H1 (cell line): ENCODE measurements at regions not wholly inside any gene's neighbourhood (a gene's known extent, or its start where the extent isn't known, plus 50 kb on each side); places are given as distances from the start of the nearest gene placed in this dataset.

ENCODE experiments used
- BCL11A ChIP-seq, 2 experiments: IDR thresholded peaks; one replicate each; pipeline ENCODE4 v1.6.1; 2011; ENCODE audit warnings: low read depth in 2 of 2, low read length in 2 of 2, mild to moderate bottlenecking in 2 of 2
- CEBPB ChIP-seq: IDR thresholded peaks from 2 replicates; pipeline ENCODE4 v1.6.1; 2012; ENCODE audit warnings: low read depth, low read length
- KDM4A ChIP-seq: IDR thresholded peaks from one replicate; pipeline ENCODE4 v1.7.1; 2012; ENCODE audit warnings: low read depth, mild to moderate bottlenecking, moderate library complexity, low read length, inconsistent platforms; ENCODE audit not compliant: severe bottlenecking
- SP4 ChIP-seq: IDR thresholded peaks from 2 replicates; pipeline ENCODE4 v1.6.1; 2012; ENCODE audit warnings: low read length, inconsistent platforms
- TEAD4 ChIP-seq: IDR thresholded peaks from 2 replicates; pipeline ENCODE4 v1.6.1; 2012; ENCODE audit warnings: low read depth, low read length, inconsistent platforms, mixed read lengths
- TF ChIP-seq, protein P1 (sequence below), 3 experiments: IDR thresholded peaks; 1 replicate in 2 of 3; 2 replicates in 1 of 3; pipeline versions ENCODE4 v1.5.1 to v1.6.1; 2011; ENCODE audit warnings: low read length in 3 of 3, mild to moderate bottlenecking in 3 of 3, inconsistent platforms in 2 of 3, low read depth in 1 of 3, moderate library complexity in 1 of 3; ENCODE audit not compliant: insufficient read depth in 1 of 3; ENCODE audit errors: control extremely low read depth in 1 of 3
- TF ChIP-seq, protein P2 (sequence below): IDR thresholded peaks from 2 replicates; pipeline ENCODE4 v1.6.1; 2011; ENCODE audit warnings: low read length, improper control_type of control experiment

DNA sequence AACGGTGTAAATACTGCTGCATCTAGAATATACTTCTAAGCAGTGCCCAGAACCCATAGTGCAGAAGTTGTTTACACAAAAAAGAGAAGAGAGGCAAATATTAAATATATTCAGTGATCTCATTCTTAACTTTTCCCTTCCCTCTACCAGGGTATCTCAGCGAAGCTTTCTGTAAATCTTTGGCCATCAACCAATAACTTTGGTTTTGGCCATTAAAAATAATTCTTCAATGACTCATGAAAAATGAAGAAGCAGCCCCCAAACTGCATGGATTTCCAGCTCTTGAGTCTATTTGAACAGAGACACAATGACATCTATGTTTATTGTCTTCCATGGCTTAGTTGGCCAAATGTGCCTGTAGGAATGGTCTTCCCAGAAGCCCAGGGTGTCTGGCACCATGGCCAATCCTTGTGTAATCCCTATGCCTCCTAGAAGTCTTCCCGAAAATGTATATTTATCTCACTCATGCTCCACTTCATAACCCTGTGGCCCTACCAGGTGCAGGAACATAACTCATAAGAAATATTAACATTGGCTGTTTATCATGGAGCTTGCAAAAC is 646.6 kb downstream of the TOX3 start (continued):
- TF ChIP-seq, protein P1, sequence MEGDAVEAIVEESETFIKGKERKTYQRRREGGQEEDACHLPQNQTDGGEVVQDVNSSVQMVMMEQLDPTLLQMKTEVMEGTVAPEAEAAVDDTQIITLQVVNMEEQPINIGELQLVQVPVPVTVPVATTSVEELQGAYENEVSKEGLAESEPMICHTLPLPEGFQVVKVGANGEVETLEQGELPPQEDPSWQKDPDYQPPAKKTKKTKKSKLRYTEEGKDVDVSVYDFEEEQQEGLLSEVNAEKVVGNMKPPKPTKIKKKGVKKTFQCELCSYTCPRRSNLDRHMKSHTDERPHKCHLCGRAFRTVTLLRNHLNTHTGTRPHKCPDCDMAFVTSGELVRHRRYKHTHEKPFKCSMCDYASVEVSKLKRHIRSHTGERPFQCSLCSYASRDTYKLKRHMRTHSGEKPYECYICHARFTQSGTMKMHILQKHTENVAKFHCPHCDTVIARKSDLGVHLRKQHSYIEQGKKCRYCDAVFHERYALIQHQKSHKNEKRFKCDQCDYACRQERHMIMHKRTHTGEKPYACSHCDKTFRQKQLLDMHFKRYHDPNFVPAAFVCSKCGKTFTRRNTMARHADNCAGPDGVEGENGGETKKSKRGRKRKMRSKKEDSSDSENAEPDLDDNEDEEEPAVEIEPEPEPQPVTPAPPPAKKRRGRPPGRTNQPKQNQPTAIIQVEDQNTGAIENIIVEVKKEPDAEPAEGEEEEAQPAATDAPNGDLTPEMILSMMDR (IDR thresholded peaks at IDR 0.05; ENCODE audit: control extremely low read depth in 1 of 3, insufficient read depth in 1 of 3, low read depth in 1 of 3, low read length in 3 of 3): no peak
- TF ChIP-seq, protein P2, sequence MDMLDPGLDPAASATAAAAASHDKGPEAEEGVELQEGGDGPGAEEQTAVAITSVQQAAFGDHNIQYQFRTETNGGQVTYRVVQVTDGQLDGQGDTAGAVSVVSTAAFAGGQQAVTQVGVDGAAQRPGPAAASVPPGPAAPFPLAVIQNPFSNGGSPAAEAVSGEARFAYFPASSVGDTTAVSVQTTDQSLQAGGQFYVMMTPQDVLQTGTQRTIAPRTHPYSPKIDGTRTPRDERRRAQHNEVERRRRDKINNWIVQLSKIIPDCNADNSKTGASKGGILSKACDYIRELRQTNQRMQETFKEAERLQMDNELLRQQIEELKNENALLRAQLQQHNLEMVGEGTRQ: no peak
- no peak for TF ChIP-seq SP4
- TF ChIP-seq KDM4A: no peak
- TF ChIP-seq TEAD4: no peak
- TF ChIP-seq CEBPB: no peak
- no peak for TF ChIP-seq BCL11A (IDR thresholded peaks at IDR 0.05; ENCODE audit: low read depth in 2 of 2, low read length in 2 of 2)
